MCF 10A (cell line): ENCODE measurements at regions not wholly inside any gene's neighbourhood (a gene's known extent, or its start where the extent isn't known, plus 50 kb on each side); places are given as distances from the start of the nearest gene placed in this dataset.

Experiments used
- BruUV-seq: library from RNA; stranded (reverse); fragments of 400-500 nt; replicated peaks from 2 replicates; lab custom pipeline; 2021; lab: Mats Ljungman, UMichigan
- CTCF ChIA-PET: fragments of 300-600 bp; sonication (Branson Sonifier 250); formaldehyde crosslinking; extraction: SDS; loops from one replicate; lab custom pipeline; 2021; ENCODE audit warnings: antibody characterized with exemption, inconsistent platforms; lab: Yijun Ruan, JAX
- POLR2A ChIA-PET: fragments of 300-600, 350-650 bp; sonication (Branson Sonifier 250); formaldehyde crosslinking; extraction: SDS; loops from one replicate; lab custom pipeline; 2020; ENCODE audit warnings: antibody characterized with exemption, inconsistent platforms; lab: Yijun Ruan, JAX
- DNase-seq: peaks from one replicate; pipeline ENCODE4 v3.0.0-alpha.2; 2018; ENCODE audit not compliant: unreplicated experiment
- H3K27ac Mint-ChIP-seq: one replicate; pipeline ENCODE4 v1.8.0; 2022; ENCODE audit warnings: mild to moderate bottlenecking, low read depth, mixed read lengths; ENCODE audit not compliant: unreplicated experiment
- H3K27me3 Mint-ChIP-seq: one replicate; pipeline ENCODE4 v1.8.0; 2022; ENCODE audit warnings: mixed read lengths; ENCODE audit not compliant: insufficient read depth, unreplicated experiment
- H3K36me3 Mint-ChIP-seq: one replicate; pipeline ENCODE4 v1.8.0; 2022; ENCODE audit warnings: mild to moderate bottlenecking, moderate library complexity, mixed read lengths; ENCODE audit not compliant: insufficient read depth, unreplicated experiment
- H3K4me1 Mint-ChIP-seq: one replicate; pipeline ENCODE4 v1.8.0; 2022; ENCODE audit warnings: mixed read lengths; ENCODE audit not compliant: insufficient read depth, unreplicated experiment
- H3K4me3 Mint-ChIP-seq: one replicate; pipeline ENCODE4 v1.8.0; 2022; ENCODE audit warnings: mild to moderate bottlenecking, moderate library complexity, mixed read lengths; ENCODE audit not compliant: unreplicated experiment
- H3K9me3 Mint-ChIP-seq: one replicate; pipeline ENCODE4 v1.8.0; 2022; ENCODE audit warnings: mixed read lengths; ENCODE audit not compliant: unreplicated experiment
- intact Hi-C: fragments of 100-400 bp; cut with micrococcal nuclease; formaldehyde crosslinking; loops from 2 replicates; pipeline ENCODE4 v1.14.1; 2022
- TF ChIP-seq, protein P1 (sequence below): fragments of 200-600 bp; IDR thresholded peaks from one replicate; pipeline ENCODE4 v1.8.0; 2022; ENCODE audit warnings: antibody characterized with exemption, mild to moderate bottlenecking; ENCODE audit not compliant: unreplicated experiment

GRCh38 chr5:58286741-58287140 lies 173.1 kb downstream of the PLK2 start:
- no TSS peak for BruUV-seq
- intact Hi-C loops: no loop called here
- Mint-ChIP-seq H3K27me3 (no peaks in the 10 kb centered on the region), H3K36me3 (no peaks in the 10 kb centered on the region), H3K9me3 (no peaks in the 10 kb centered on the region), H3K4me3 (no peak overlapping the region), H3K4me1 (peaks cover 2% of the 10 kb centered on the region), H3K27ac (no peak overlapping the region)
- TF ChIP-seq, protein P1, sequence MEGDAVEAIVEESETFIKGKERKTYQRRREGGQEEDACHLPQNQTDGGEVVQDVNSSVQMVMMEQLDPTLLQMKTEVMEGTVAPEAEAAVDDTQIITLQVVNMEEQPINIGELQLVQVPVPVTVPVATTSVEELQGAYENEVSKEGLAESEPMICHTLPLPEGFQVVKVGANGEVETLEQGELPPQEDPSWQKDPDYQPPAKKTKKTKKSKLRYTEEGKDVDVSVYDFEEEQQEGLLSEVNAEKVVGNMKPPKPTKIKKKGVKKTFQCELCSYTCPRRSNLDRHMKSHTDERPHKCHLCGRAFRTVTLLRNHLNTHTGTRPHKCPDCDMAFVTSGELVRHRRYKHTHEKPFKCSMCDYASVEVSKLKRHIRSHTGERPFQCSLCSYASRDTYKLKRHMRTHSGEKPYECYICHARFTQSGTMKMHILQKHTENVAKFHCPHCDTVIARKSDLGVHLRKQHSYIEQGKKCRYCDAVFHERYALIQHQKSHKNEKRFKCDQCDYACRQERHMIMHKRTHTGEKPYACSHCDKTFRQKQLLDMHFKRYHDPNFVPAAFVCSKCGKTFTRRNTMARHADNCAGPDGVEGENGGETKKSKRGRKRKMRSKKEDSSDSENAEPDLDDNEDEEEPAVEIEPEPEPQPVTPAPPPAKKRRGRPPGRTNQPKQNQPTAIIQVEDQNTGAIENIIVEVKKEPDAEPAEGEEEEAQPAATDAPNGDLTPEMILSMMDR: no peak
- no peak for DNase-seq
- ChIA-PET POLR2A (interaction anchor here (1.7 kb wide), 1 partner anchor 11 kb away, joined by 4 read pairs; no protein-coding TSS in a partner anchor), CTCF (no interaction called here)

- POLR2A ChIA-PET: interaction anchor here (0.6 to 1.6 kb wide), 2 partner anchors 16 to 26 kb away, joined by 4 read pairs; no protein-coding TSS in a partner anchor
- BruUV-seq: no TSS peak
Observed at GRCh38 chr5:58285900-58286299, 174.0 kb downstream of the PLK2 start.

GRCh38 chr5:58284886-58285285 lies 175.0 kb downstream of the PLK2 start:
- intact Hi-C loops: no loop called here
- POLR2A ChIA-PET: interaction anchor here (1.1 to 1.6 kb wide), 2 partner anchors 11 to 25 kb away, joined by 4 to 5 read pairs; no protein-coding TSS in a partner anchor
- H3K36me3 Mint-ChIP-seq: no peaks in the 10 kb centered on the region
- H3K27ac Mint-ChIP-seq: no peak overlapping the region
- CTCF ChIA-PET: interaction anchor here (1.3 to 1.4 kb wide), 2 partner anchors 11 to 397 kb away, joined by 4 to 5 read pairs; no protein-coding TSS in a partner anchor
- BruUV-seq: no TSS peak
- peaks cover 11% of the 10 kb centered on the region for H3K4me1 Mint-ChIP-seq
- TF ChIP-seq, protein P1: no peak
- no peaks in the 10 kb centered on the region for H3K9me3 Mint-ChIP-seq
- no peaks in the 10 kb centered on the region for H3K27me3 Mint-ChIP-seq
- no peak overlapping the region for H3K4me3 Mint-ChIP-seq
- DNase-seq: no peak

More at GRCh38 chr5:58285900-58286299, 174.0 kb downstream of the PLK2 start:
- Mint-ChIP-seq H3K4me3 (no peak overlapping the region), H3K9me3 (no peaks in the 10 kb centered on the region), H3K4me1 (peaks cover 10% of the 10 kb centered on the region), H3K27me3 (no peaks in the 10 kb centered on the region), H3K36me3 (no peaks in the 10 kb centered on the region), H3K27ac (no peak overlapping the region)
- CTCF ChIA-PET: no interaction called here
- intact Hi-C loops: no loop called here
- no peak for DNase-seq
- TF ChIP-seq, protein P1: no peak

DNA sequence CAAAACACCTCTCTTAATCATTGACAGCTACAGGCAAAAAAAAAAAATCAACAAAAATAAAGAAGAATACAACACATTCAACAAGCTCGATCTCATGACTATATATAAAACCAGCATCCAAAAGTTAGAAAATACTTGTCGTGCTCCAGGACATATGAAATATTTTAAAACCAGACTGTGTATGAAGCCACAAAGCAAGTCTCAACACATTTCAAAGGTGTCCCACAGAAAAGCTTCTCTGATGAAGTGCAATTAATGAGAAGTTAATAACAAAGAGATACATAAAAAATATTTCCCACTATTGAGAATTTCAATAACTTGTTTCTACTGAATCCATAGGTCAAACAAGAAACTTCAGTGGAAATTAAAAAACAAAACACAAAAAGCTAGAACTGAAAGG lies 178.7 kb downstream of the PLK2 start:
- ChIA-PET CTCF (interaction anchor here (0.8 to 1.1 kb wide), 2 partner anchors 393 to 467 kb away, joined by 3 to 5 read pairs; no protein-coding TSS in a partner anchor), POLR2A (interaction anchor here (0.6 to 1.9 kb wide), 7 partner anchors 21 to 224 kb away, joined by 3 to 11 read pairs (median 3); partner anchors contain the start of gene PLK2)
- Mint-ChIP-seq H3K36me3 (peaks cover 6% of the 10 kb centered on the region), H3K9me3 (no peaks in the 10 kb centered on the region), H3K27ac (peak overlapping the region; percentile 61), H3K27me3 (no peaks in the 10 kb centered on the region), H3K4me1 (peaks cover 11% of the 10 kb centered on the region), H3K4me3 (no peak overlapping the region)
- DNase-seq: peak; percentile 6
- intact Hi-C loops: no loop called here
- TF ChIP-seq, protein P1: no peak
- BruUV-seq: no TSS peak
